Bronchial epithelial cell (primary cell): ENCODE measurements at regions not wholly inside any gene's neighbourhood (a gene's known extent, or its start where the extent isn't known, plus 50 kb on each side); places are given as distances from the start of the nearest gene placed in this dataset.

Source experiments
- DNase-seq: peaks from one replicate; pipeline ENCODE4 v3.0.0-alpha.2; 2010; ENCODE audit warnings: low read depth
- FAIRE-seq: peaks from 2 replicates; lab custom pipeline; 2011; peaks lifted over from hg19 to GRCh38; lab: Jason Lieb, UNC
- H3K27me3 ChIP-seq: 2 replicates; pipeline ENCODE4 v1.5.1; 2011; ENCODE audit warnings: low read length; ENCODE audit not compliant: control insufficient read depth, insufficient read depth
- H3K36me3 ChIP-seq: 2 replicates; pipeline ENCODE4 v1.5.1; 2011; ENCODE audit warnings: low read length; ENCODE audit not compliant: control insufficient read depth, insufficient read depth
- H3K4me3 ChIP-seq: 2 replicates; pipeline ENCODE4 v1.5.1; 2011; ENCODE audit warnings: mild to moderate bottlenecking, low read depth, low read length, control low read depth
- TF ChIP-seq, protein P1 (sequence below): IDR thresholded peaks from 2 replicates; pipeline ENCODE4 v1.5.1; 2011; ENCODE audit warnings: mild to moderate bottlenecking, moderate library complexity, low read length, control low read depth, inconsistent platforms; ENCODE audit not compliant: insufficient read depth, severe bottlenecking

DNA sequence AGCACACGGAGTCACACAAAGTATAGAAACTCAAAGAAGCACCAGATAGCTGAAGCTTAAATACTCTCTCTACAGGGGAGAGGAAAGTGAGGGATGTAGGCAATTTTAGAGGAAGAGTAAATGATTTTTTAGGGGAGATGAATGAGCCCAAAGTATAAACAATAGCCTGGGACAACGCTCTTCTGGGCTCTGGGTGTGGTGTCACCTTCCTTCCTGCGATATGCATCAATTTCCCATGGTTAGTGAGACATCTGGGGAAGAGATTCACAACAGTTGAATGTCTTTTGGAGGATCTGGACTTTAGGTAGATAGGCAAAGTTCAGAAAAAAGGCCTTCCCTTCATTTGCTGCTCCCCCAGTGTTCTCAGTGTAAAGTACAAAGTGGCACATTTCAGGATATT is 125.2 kb downstream of the EFHB start:
- Histone ChIP-seq H3K27me3 (no peaks in the 10 kb centered on the region), H3K36me3 (no peaks in the 10 kb centered on the region), H3K4me3 (no peak overlapping the region)
- no peak for DNase-seq
- TF ChIP-seq, protein P1, sequence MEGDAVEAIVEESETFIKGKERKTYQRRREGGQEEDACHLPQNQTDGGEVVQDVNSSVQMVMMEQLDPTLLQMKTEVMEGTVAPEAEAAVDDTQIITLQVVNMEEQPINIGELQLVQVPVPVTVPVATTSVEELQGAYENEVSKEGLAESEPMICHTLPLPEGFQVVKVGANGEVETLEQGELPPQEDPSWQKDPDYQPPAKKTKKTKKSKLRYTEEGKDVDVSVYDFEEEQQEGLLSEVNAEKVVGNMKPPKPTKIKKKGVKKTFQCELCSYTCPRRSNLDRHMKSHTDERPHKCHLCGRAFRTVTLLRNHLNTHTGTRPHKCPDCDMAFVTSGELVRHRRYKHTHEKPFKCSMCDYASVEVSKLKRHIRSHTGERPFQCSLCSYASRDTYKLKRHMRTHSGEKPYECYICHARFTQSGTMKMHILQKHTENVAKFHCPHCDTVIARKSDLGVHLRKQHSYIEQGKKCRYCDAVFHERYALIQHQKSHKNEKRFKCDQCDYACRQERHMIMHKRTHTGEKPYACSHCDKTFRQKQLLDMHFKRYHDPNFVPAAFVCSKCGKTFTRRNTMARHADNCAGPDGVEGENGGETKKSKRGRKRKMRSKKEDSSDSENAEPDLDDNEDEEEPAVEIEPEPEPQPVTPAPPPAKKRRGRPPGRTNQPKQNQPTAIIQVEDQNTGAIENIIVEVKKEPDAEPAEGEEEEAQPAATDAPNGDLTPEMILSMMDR: no peak
- no peak for FAIRE-seq

DNA sequence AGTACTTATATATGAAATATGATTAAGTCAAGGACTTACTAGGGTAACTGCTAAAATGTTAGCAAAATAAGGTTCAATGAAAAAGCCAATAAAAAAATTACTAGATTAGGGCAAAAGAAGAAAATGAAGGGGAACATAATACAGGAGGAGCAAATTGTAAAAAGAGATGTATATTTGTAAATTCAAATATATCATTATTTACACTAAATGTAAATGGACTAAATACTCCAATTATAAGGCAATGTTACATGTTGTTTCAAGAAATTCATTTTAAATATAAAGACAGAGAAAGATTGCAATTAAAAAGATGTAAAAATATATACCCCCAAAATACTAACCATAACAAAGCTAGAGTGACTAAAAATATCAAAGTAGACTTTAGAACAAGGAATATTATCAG is 134.1 kb downstream of the EFHB start:
- DNase-seq (no peak), FAIRE-seq (no peak)
- no peak overlapping the region for H3K4me3 ChIP-seq
- no peaks in the 10 kb centered on the region for H3K27me3 ChIP-seq
- H3K36me3 ChIP-seq: no peaks in the 10 kb centered on the region
- TF ChIP-seq, protein P1: no peak

DNA sequence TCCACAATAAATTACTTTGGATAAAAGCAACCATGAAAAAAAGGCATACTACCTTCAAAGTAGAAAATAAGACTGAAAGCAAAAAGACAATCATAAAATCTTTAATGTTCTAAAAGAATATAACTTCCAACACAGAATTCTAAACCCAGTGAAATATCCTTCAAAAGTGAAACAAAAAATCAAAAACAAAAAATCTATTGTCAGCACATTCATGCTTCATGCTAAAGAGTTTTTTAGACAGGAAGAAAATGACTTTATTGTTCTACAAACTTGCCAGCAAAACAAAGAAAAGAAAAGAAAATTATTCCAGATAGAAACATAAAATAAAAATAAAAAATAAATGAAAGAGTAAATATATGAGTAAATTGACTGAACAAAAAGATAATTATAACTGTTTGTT is 134.9 kb downstream of the EFHB start:
- Histone ChIP-seq H3K27me3 (no peaks in the 10 kb centered on the region), H3K4me3 (no peak overlapping the region), H3K36me3 (no peaks in the 10 kb centered on the region)
- no peak for DNase-seq
- no peak for FAIRE-seq
- TF ChIP-seq, protein P1: no peak

DNA sequence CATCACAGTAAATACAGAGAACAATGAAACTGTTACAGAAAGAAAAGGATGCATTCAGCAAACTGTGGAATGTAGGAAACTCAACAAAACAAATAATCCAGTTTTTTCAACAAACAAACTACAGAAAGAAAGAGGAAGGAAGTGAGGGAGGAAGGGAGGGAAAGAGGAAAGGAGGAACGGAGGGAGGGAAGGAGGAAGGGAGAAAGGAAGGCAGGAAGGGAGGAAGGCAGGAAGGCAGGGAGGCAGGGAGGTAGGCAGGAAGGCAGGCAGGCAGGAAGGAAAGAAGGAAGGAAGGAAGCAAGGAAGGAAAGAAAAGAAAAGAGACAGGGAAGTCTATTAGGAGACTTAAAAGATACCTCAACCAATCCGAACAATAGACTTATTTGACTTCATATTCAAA is 135.7 kb downstream of the EFHB start:
- Histone ChIP-seq H3K36me3 (no peaks in the 10 kb centered on the region), H3K4me3 (no peak overlapping the region), H3K27me3 (no peaks in the 10 kb centered on the region)
- DNase-seq (no peak), FAIRE-seq (no peak)
- TF ChIP-seq, protein P1: no peak

DNA sequence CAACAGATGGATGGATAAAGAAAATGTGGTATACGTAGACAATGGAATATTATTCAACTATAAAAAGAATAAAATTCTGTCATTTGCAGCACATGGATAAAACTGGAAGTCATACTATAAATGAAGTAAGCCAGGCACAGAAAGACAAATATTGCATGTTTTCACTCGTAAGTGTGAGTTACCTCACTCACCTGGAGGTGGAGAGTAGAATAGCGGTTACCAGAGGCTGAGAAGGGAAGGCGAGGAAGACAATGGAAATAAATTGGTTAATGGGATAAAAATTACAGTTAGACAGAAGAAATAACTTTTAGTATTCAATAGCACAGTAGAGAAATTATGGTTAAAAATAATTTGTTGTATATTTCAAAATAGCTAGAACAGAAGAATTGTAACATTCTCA is 141.6 kb downstream of the EFHB start:
- no peak overlapping the region for H3K4me3 ChIP-seq
- no peaks in the 10 kb centered on the region for H3K27me3 ChIP-seq
- TF ChIP-seq, protein P1: no peak
- H3K36me3 ChIP-seq: no peaks in the 10 kb centered on the region
- DNase-seq (no peak), FAIRE-seq (no peak)

DNA sequence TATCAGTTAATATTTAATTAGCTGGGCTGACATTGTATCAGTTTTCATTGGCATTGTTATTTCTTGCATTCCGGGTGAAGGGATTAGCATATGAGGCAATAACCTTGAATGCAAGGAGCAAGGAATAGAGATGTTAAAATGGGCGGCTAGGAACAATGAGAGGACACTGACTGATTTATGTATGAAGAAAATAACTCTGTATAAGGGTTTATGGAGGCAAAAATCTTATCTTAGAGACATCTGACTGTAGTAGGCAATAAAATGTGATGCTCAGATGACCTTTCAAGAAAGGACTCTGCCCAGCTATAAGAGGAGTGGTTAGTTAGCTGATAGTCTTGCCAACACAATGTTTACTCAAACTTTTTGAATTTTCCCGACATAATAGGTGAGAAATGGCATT is 158.3 kb downstream of the EFHB start:
- Histone ChIP-seq H3K36me3 (no peaks in the 10 kb centered on the region), H3K4me3 (no peak overlapping the region), H3K27me3 (no peaks in the 10 kb centered on the region)
- TF ChIP-seq, protein P1: no peak
- FAIRE-seq (no peak), DNase-seq (no peak)
